ENCODE measurements at regions not wholly inside any gene's neighbourhood (a gene's known extent, or its start where the extent isn't known, plus 50 kb on each side); places are given as distances from the start of the nearest gene placed in this dataset.
"Not testable (repeated sequence)": the region's sequence is repeated elsewhere in the genome, so short reads cannot be mapped to it uniquely, and the experiment has no call there.

DNA sequence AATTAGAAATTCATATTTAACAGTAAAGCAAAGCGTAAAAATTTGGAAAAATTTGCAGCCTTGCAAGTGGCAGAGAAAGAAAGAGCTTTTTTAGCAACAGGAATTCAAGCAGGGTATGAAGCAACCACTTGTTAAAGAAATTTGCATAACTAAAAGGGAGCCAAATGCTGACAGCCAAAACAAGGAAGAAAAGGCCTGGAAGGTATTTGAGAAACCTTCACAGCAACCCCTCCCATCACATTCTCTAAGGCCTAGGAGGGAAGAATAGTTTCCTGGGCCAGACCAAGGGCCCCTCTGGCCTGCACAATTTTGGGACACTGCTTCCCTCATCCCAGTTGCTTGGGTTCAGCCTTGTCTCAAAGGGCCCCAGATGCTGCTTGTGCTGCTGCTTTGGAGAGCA lies 672.4 kb upstream of the TMPRSS15 start:
- H3K27me3 Mint-ChIP-seq (ENCODE audit: low read depth, unreplicated experiment): no peaks in the 10 kb centered on the region
- TF ChIP-seq EZH2 (IDR thresholded peaks at IDR 0.05; ENCODE audit: insufficient read depth, low read length): no peak
- TF ChIP-seq, protein P1, sequence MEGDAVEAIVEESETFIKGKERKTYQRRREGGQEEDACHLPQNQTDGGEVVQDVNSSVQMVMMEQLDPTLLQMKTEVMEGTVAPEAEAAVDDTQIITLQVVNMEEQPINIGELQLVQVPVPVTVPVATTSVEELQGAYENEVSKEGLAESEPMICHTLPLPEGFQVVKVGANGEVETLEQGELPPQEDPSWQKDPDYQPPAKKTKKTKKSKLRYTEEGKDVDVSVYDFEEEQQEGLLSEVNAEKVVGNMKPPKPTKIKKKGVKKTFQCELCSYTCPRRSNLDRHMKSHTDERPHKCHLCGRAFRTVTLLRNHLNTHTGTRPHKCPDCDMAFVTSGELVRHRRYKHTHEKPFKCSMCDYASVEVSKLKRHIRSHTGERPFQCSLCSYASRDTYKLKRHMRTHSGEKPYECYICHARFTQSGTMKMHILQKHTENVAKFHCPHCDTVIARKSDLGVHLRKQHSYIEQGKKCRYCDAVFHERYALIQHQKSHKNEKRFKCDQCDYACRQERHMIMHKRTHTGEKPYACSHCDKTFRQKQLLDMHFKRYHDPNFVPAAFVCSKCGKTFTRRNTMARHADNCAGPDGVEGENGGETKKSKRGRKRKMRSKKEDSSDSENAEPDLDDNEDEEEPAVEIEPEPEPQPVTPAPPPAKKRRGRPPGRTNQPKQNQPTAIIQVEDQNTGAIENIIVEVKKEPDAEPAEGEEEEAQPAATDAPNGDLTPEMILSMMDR (IDR thresholded peaks at IDR 0.05; ENCODE audit: insufficient read depth, low read depth, low read length): no peak
- no peaks in the 10 kb centered on the region for H3K36me3 ChIP-seq (ENCODE audit: insufficient read depth, low read length)
- no peak overlapping the region for H2AFZ ChIP-seq (ENCODE audit: low read depth, low read length)
- no peaks in the 10 kb centered on the region for H3K4me1 Mint-ChIP-seq (ENCODE audit: low read depth, unreplicated experiment)
- H3K4me1 ChIP-seq (ENCODE audit: insufficient read depth, low read length): no peaks in the 10 kb centered on the region
- H3K9me3 Mint-ChIP-seq (ENCODE audit: unreplicated experiment): peaks cover 8% of the 10 kb centered on the region
- FAIRE-seq (no peak), DNase-seq (ENCODE audit: low read depth) (no peak)
- H3K4me3 ChIP-seq (ENCODE audit: insufficient read depth, low read depth, low read length): no peak overlapping the region
- no peak overlapping the region for H3K27ac Mint-ChIP-seq (ENCODE audit: unreplicated experiment)
- H4K20me1 ChIP-seq (ENCODE audit: insufficient read depth, low read length): no peaks in the 10 kb centered on the region
- H3K4me2 ChIP-seq (ENCODE audit: low read length): no peak overlapping the region
- peaks cover 13% of the 10 kb centered on the region for H3K9me3 ChIP-seq (ENCODE audit: insufficient read depth, low read depth, low read length)
- no peaks in the 10 kb centered on the region for H3K27me3 ChIP-seq (ENCODE audit: insufficient read depth, low read length)
- no peak overlapping the region for H3K9ac ChIP-seq (ENCODE audit: low read length)
- H3K79me2 ChIP-seq (ENCODE audit: insufficient read depth, low read length): no peaks in the 10 kb centered on the region
- no peak overlapping the region for H3K27ac ChIP-seq (ENCODE audit: low read depth, low read length)
- H3K36me3 Mint-ChIP-seq (ENCODE audit: low read depth, unreplicated experiment): no peaks in the 10 kb centered on the region
- no peak overlapping the region for H3K4me3 Mint-ChIP-seq (ENCODE audit: unreplicated experiment)

DNA sequence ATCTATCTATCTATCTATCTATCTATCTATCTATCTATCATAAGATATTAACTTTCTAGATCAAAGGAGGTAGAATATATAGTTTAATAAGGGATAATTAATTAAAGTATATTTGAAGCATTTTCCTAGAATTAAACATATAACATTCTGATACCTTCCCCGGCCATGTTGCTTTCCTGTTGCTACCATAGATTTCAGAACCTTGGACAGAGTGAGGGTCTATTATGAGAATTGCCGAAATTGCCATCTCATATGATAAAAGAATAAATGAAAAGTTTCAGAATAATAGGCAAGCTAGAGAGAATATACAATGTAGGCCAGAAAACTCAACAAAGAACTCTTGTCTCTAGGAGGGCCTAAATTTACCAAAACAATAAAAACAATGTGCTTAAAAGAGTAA lies 706.1 kb upstream of the TMPRSS15 start:
- FAIRE-seq (no peak), DNase-seq (ENCODE audit: low read depth) (no peak)
- TF ChIP-seq, protein P1 (IDR thresholded peaks at IDR 0.05; ENCODE audit: insufficient read depth, low read depth, low read length): no peak
- TF ChIP-seq EZH2 (IDR thresholded peaks at IDR 0.05; ENCODE audit: insufficient read depth, low read length): no peak
- Mint-ChIP-seq H3K9me3 (ENCODE audit: unreplicated experiment) (peaks cover 1% of the 10 kb centered on the region), H3K4me1 (ENCODE audit: low read depth, unreplicated experiment) (no peaks in the 10 kb centered on the region), H3K36me3 (ENCODE audit: low read depth, unreplicated experiment) (no peaks in the 10 kb centered on the region), H3K4me3 (ENCODE audit: unreplicated experiment) (no peak overlapping the region), H3K27me3 (ENCODE audit: low read depth, unreplicated experiment) (no peaks in the 10 kb centered on the region), H3K27ac (ENCODE audit: unreplicated experiment) (no peak overlapping the region)
- H3K9me3 ChIP-seq (ENCODE audit: insufficient read depth, low read depth, low read length): no peaks in the 10 kb centered on the region
- H4K20me1 ChIP-seq (ENCODE audit: insufficient read depth, low read length): no peaks in the 10 kb centered on the region
- no peak overlapping the region for H3K9ac ChIP-seq (ENCODE audit: low read length)
- H3K27ac ChIP-seq (ENCODE audit: low read depth, low read length): no peak overlapping the region
- no peak overlapping the region for H3K4me2 ChIP-seq (ENCODE audit: low read length)
- no peaks in the 10 kb centered on the region for H3K4me1 ChIP-seq (ENCODE audit: insufficient read depth, low read length)
- H2AFZ ChIP-seq (ENCODE audit: low read depth, low read length): no peak overlapping the region
- H3K36me3 ChIP-seq (ENCODE audit: insufficient read depth, low read length): no peaks in the 10 kb centered on the region
- H3K79me2 ChIP-seq (ENCODE audit: insufficient read depth, low read length): no peaks in the 10 kb centered on the region
- no peaks in the 10 kb centered on the region for H3K27me3 ChIP-seq (ENCODE audit: insufficient read depth, low read length)
- no peak overlapping the region for H3K4me3 ChIP-seq (ENCODE audit: insufficient read depth, low read depth, low read length)

DNA sequence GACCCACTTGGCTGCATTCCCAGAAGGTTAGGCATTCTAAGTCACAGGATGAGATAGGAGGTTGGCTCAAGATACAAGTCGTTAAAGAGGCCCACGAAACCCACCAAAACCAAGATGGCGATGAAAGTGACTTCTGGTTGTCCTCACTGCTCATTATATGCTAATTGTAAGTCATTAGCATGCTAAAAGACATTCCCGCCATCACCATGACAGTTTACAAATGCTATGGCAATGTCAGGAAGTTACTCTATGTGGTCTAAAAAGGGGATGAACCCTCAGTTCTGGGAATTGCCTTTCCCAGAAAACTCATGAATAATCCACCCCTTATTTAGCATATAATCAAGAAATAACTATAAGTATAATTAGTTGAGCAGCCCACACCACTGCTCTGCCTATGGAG lies 715.7 kb upstream of the TMPRSS15 start:
- DNase-seq (ENCODE audit: low read depth); H3K79me2 ChIP-seq (ENCODE audit: insufficient read depth, low read length); H4K20me1 ChIP-seq (ENCODE audit: insufficient read depth, low read length); H3K36me3 Mint-ChIP-seq (ENCODE audit: low read depth, unreplicated experiment); H3K4me2 ChIP-seq (ENCODE audit: low read length); H3K4me1 ChIP-seq (ENCODE audit: insufficient read depth, low read length); H3K9ac ChIP-seq (ENCODE audit: low read length); H3K36me3 ChIP-seq (ENCODE audit: insufficient read depth, low read length); FAIRE-seq; H3K27me3 ChIP-seq (ENCODE audit: insufficient read depth, low read length); H3K9me3 Mint-ChIP-seq (ENCODE audit: unreplicated experiment); H3K27ac Mint-ChIP-seq (ENCODE audit: unreplicated experiment); H3K4me3 ChIP-seq (ENCODE audit: insufficient read depth, low read depth, low read length); H2AFZ ChIP-seq (ENCODE audit: low read depth, low read length); H3K27ac ChIP-seq (ENCODE audit: low read depth, low read length); H3K4me3 Mint-ChIP-seq (ENCODE audit: unreplicated experiment); H3K9me3 ChIP-seq (ENCODE audit: insufficient read depth, low read depth, low read length); H3K27me3 Mint-ChIP-seq (ENCODE audit: low read depth, unreplicated experiment); H3K4me1 Mint-ChIP-seq (ENCODE audit: low read depth, unreplicated experiment): not testable (repeated sequence)

Data from astrocyte (in vitro differentiated cells and primary cell).